Uterus (tissue), 3 donors: ENCODE measurements at regions not wholly inside any gene's neighbourhood (a gene's known extent, or its start where the extent isn't known, plus 50 kb on each side); places are given as distances from the start of the nearest gene placed in this dataset.
A peak's percentile ranks its signal among the peaks of the same experiment; 100 is the strongest.

Experiments
- DNase-seq, 2 donors: peaks; one replicate each; pipeline ENCODE4 v3.0.0-alpha.2; 2019 to 2020
- H3K27ac ChIP-seq, 2 donors: fragments of 200-600 bp; sonication (generic); 1 replicate in 1 of 2; 2 replicates in 1 of 2; pipeline ENCODE4 v1.5.1; 2016 to 2018
- H3K27me3 ChIP-seq, 2 donors: fragments of 200-600 bp; sonication (generic); one replicate each; pipeline ENCODE4 v1.5.1; 2018 to 2019; ENCODE audit warnings: control low read depth in 1 of 2
- H3K36me3 ChIP-seq, 2 donors: fragments of 200-600 bp; sonication (generic); one replicate each; pipeline ENCODE4 v1.5.1; 2019; ENCODE audit warnings: control low read depth in 1 of 2
- H3K4me1 ChIP-seq, 2 donors: fragments of 200-600 bp; sonication (generic); one replicate each; pipeline ENCODE4 v1.5.1; 2018 to 2019; ENCODE audit warnings: control low read depth in 1 of 2
- H3K4me3 ChIP-seq, 2 donors: fragments of 200-600 bp; sonication (generic); 1 replicate in 1 of 2; 2 replicates in 1 of 2; pipeline ENCODE4 v1.5.1; 2018 to 2019; ENCODE audit warnings: mild to moderate bottlenecking in 1 of 2
- H3K9me3 ChIP-seq, 2 donors: fragments of 200-600 bp; sonication (generic); one replicate each; pipeline ENCODE4 v1.5.1; 2019; ENCODE audit warnings: control low read depth in 1 of 2
- POLR2A ChIP-seq, 2 donors: fragments of 450-650 bp; IDR thresholded peaks; one replicate each; pipeline ENCODE4 v1.6.1; 2016; ENCODE audit warnings: antibody characterized with exemption in 2 of 2, mild to moderate bottlenecking in 1 of 2, moderate library complexity in 1 of 2
- intact Hi-C: fragments of 100-400 bp; cut with DNase I; formaldehyde crosslinking; loops from one replicate; pipeline ENCODE4 v1.15.1; 2023; ENCODE audit warnings: low total_unique reads
- TF ChIP-seq, protein P1 (sequence below), 4 experiments: fragments of 200-600 bp in 2 of 4; fragments of 450-650 bp in 2 of 4; sonication (generic) in 2 of 4; IDR thresholded peaks; one replicate each; pipeline ENCODE4 v1.5.1; 2016 to 2019; ENCODE audit warnings: antibody characterized with exemption in 4 of 4, mild to moderate bottlenecking in 2 of 4, moderate library complexity in 1 of 4
- donor health status: DM: yes; HTN: yes; CAD: no.

DNA sequence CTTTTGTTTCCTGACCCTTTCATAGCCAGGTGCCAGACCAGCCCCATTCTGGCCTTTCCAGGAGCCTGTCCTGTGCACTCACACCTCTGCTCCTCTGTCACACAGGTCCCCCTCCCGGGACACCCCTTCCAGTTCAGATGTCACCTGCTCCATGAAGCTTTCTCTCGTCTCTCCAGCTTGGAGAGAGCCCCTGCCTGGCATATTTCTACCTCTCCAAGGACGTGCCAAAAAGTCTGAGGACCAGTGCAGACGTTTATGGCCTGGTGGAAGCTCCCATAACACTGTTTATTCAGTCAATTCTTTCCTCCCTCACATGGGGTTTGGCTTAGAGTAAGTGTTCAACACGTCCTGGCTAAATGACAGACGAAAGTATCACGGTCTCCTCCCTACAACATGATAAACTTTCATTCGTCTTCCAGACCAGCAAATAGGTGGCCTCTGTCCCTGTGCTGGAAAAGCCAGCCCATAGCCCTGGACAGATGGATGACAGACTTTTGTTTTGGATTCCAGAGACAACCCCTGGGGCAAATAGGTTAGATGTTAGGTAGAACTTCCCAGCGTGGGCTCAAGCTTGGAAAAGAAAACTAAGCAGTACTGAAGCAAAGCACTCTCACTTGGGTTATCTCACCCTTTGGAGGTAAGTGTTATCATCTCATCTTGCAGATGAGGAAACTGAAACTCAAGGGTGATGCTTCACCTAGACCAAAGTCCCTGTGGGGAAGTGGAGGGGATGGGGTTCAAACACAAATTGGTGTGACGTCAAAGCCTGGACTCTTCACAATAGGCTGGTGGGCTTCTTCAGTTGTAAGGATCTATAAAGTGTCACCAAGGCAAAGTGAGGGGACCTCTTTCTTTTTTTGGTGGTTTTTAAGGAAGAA is 52.9 kb upstream of the ECE1 start:
- DNase-seq: no peak
- H3K4me3 ChIP-seq: peak overlapping the region; percentile 46 to 98
- no peaks in the 10 kb centered on the region for H3K36me3 ChIP-seq
- peaks cover 24 to 30% of the 10 kb centered on the region in 2 donors for H3K4me1 ChIP-seq
- peak overlapping the region; percentile 88 to 91 for H3K27ac ChIP-seq
- intact Hi-C loops: loop anchor here (5.0 kb wide), 1 partner anchor 81 kb away; no protein-coding TSS in a partner anchor
- no peaks in the 10 kb centered on the region for H3K9me3 ChIP-seq
- TF ChIP-seq POLR2A (IDR thresholded peaks at IDR 0.05): no peak
- TF ChIP-seq, protein P1, sequence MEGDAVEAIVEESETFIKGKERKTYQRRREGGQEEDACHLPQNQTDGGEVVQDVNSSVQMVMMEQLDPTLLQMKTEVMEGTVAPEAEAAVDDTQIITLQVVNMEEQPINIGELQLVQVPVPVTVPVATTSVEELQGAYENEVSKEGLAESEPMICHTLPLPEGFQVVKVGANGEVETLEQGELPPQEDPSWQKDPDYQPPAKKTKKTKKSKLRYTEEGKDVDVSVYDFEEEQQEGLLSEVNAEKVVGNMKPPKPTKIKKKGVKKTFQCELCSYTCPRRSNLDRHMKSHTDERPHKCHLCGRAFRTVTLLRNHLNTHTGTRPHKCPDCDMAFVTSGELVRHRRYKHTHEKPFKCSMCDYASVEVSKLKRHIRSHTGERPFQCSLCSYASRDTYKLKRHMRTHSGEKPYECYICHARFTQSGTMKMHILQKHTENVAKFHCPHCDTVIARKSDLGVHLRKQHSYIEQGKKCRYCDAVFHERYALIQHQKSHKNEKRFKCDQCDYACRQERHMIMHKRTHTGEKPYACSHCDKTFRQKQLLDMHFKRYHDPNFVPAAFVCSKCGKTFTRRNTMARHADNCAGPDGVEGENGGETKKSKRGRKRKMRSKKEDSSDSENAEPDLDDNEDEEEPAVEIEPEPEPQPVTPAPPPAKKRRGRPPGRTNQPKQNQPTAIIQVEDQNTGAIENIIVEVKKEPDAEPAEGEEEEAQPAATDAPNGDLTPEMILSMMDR (IDR thresholded peaks at IDR 0.05): no peak
- H3K27me3 ChIP-seq: no peaks in the 10 kb centered on the region

DNA sequence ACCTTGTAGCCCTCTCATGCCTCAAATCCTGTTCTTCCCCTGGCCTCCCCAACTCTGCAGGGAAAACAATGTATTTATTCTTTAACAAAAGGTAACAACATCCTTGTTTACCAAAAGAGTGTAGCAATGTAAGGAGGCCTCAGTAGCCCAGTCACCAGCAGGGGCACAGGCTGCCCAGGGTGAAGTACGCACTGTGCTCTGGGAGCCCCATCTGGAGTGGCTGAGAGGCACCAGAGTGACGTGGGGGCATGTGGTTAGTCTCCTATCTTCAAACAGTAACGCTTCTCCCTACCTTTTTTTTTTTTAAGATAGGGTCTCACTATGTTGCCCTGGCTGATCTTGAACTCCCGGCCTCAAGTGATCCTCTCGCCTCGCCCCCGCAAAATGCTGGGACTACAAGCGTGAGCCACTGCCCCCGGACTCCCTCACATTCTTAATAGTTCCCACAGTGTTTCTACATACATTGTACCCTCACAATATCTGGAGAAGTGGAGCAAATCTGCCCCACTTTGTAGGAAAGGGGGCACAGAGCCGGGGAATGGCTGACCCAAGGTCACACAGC is 51.3 kb upstream of the ECE1 start:
- peak overlapping the region in 1 of 2 donors; percentile 98 for H3K4me3 ChIP-seq
- no peak for TF ChIP-seq POLR2A (IDR thresholded peaks at IDR 0.05)
- TF ChIP-seq, protein P1 (IDR thresholded peaks at IDR 0.05): no peak
- peaks cover 27 to 43% of the 10 kb centered on the region in 2 donors for H3K4me1 ChIP-seq
- H3K9me3 ChIP-seq: no peaks in the 10 kb centered on the region
- no peaks in the 10 kb centered on the region for H3K27me3 ChIP-seq
- H3K27ac ChIP-seq: peak overlapping the region; percentile 88 to 91
- DNase-seq: no peak
- intact Hi-C loops: loop anchor here (5.0 kb wide), 1 partner anchor 79 kb away; no protein-coding TSS in a partner anchor
- H3K36me3 ChIP-seq: no peaks in the 10 kb centered on the region

DNA sequence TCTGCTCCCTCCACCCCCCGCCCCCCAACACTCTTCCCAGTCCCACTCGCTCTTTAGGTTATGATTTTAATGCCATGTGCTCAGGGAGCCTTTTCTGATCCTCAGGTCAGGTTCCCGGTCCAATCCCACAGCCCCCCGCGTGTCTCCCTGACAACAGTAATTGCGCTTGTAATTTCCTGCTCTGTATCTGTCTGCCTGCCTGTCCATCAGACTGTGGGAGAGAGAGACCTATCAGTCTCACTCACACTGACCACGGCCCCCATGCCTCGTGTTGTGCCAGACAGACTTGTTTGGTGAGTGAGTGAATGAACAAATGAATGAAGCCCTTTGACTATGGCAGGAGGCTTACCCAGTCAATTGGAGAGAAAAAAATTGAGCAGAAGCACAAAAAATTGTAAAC is 50.8 kb upstream of the ECE1 start:
- Histone ChIP-seq H3K27me3 (no peaks in the 10 kb centered on the region), H3K4me3 (no peak overlapping the region), H3K9me3 (no peaks in the 10 kb centered on the region), H3K4me1 (peaks cover 27 to 43% of the 10 kb centered on the region in 2 donors), H3K36me3 (no peaks in the 10 kb centered on the region), H3K27ac (peak overlapping the region; percentile 88 to 91)
- TF ChIP-seq, protein P1 (IDR thresholded peaks at IDR 0.05): no peak
- no peak for TF ChIP-seq POLR2A (IDR thresholded peaks at IDR 0.05)
- DNase-seq: no peak
- intact Hi-C loops: loop anchor here (5.0 kb wide), 1 partner anchor 79 kb away; no protein-coding TSS in a partner anchor

GRCh38 chr1:21340230-21340945 is 50.1 kb upstream of the ECE1 start:
- Histone ChIP-seq H3K4me1 (peaks cover 32 to 45% of the 10 kb centered on the region in 2 donors), H3K36me3 (no peaks in the 10 kb centered on the region), H3K4me3 (no peak overlapping the region), H3K27ac (peak overlapping the region; percentile 88 to 91), H3K27me3 (no peaks in the 10 kb centered on the region), H3K9me3 (no peaks in the 10 kb centered on the region)
- intact Hi-C loops: loop anchor here (5.0 kb wide), 1 partner anchor 78 kb away; no protein-coding TSS in a partner anchor
- peak in 1 of 2 donors; percentile 66 for DNase-seq
- TF ChIP-seq, protein P1 (IDR thresholded peaks at IDR 0.05): no peak
- no peak for TF ChIP-seq POLR2A (IDR thresholded peaks at IDR 0.05)
